ENCODE measurements at regions not wholly inside any gene's neighbourhood (a gene's known extent, or its start where the extent isn't known, plus 50 kb on each side); places are given as distances from the start of the nearest gene placed in this dataset.
"Not testable (repeated sequence)": the region's sequence is repeated elsewhere in the genome, so short reads cannot be mapped to it uniquely, and the experiment has no call there.

DNA sequence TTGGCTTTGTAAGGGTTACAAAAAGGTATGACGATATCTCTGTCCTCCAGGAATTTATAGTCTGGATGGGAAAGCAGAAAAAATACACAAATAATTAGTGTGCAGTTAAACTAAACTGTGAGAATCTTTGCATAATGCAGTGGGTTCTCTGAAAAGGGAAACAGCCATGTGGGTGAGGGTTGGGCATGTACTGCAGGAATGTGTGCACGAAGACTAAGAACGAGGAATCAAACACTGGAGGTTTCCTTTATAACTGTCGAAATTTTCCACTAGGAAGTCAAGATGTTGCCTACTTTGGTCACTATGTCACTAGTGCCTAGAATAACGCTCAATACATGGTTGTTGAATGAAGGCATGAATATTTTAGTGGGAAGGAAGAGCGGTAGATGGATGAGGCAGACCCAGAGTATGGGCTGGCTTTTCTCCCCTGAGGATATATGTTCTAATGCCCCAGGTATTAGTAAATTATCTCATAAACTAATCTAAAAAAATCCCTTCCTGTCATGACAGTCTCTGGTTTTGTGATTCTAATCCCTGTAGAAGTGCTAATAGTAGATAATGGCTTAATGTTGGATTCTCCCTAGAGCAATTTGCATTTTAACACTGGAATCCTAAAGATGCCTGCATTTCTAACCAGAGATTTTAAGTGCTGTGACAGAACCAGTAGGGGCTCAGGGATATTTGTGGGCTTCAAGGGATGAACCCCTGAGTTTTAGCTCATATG lies 227.3 kb downstream of the NMUR2 start:
- DNase-seq = no peak

DNA sequence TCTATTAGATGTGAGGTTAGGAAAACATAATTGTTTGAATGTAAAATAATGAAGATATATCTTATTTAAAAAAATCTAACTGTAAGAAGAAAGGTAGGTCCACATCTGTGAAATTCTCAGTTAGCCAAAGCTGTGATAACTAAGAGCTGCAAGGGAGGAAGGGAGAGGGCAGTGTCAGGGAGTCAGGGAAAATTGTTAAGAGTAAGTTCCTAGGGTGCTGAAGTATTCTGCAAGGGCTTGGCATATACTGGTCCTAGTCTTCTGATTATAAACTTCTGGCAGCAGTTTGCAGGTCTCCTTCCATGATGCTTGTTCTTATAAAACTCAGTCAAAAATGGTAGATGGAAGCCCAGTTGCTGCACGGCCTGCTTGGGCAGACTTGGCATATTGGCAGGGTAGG lies 233.2 kb downstream of the NMUR2 start:
- DNase-seq = no peak

DNA sequence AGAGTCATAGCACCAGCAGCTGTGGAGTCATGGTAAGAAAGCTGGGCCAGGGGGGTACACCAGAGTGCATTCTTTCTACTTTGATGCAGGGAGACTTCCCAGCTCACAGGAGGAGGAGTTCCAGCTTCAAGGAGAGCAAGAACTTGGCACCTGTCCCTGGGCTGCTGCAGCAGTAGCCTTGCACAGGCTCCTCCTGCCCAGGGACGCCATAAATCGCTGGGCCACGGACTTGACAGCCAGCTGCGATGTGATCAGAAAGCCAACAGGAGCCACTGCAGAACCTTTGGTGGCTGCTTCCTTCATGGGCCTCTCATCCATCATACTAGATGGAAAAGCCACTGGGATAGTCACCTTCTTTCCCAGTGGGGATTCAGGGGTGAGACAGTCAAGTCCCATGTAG lies 234.7 kb downstream of the NMUR2 start:
- DNase-seq = no peak

DNA sequence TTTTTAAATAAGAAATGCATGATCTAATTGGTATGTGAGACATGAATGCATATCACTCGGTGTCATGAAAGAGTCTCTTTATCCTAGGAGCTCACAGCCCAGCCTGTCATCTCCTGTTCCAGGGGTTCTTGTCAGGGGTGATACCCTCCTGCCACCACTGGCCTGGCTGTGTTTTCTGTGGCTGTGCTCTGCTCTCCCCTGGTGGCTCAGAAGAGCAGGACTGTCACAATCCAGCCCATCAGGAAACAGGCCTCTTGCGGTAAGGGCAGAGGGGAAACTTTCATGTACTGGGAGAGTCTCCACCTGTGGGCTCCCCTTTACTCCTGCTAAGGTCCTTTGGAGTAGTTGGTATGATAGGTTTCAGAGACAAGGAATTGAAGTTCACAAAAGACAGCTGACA lies 240.2 kb upstream of the GLRA1 start:
- DNase-seq = no peak

DNA sequence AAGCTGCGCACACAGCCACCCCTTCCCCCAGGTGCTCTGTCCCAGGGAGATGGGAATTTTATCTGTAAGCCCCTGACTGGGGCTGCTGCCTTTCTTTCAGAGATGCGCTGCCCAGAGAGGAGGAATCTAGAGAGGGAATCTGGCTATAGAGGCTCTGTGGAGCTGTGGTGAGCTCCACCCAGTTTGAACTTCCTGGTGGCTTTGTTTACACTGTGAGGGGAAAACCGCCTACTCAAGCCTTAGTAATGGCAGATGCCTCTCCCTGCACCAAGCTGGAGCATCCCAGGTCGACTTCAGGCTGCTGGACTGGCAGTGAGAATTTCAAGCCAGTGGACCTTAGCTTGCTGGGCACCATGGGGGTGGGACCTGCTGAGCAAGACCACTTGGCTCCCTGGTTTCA lies 235.2 kb upstream of the GLRA1 start:
- DNase-seq = not testable (repeated sequence)

DNA sequence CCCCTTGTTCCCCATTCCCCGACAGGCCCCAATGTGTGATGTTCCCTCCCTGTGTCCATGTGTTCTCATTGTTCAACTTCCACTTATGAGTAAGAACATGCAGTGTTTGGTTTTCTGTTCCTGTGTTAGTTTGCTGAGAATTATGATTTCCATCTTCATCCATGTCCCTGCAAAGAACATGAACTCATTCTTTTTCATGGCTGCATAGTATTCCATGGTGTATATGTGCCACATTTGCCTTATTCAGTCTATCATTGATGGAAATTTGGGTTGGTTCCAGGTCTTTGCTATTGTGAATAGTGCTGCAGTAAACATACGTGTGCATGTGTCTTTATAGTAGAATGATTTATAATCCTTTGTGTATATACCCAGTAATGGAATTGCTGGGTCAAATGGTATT lies 229.8 kb upstream of the GLRA1 start:
- DNase-seq = not testable (repeated sequence)

DNA sequence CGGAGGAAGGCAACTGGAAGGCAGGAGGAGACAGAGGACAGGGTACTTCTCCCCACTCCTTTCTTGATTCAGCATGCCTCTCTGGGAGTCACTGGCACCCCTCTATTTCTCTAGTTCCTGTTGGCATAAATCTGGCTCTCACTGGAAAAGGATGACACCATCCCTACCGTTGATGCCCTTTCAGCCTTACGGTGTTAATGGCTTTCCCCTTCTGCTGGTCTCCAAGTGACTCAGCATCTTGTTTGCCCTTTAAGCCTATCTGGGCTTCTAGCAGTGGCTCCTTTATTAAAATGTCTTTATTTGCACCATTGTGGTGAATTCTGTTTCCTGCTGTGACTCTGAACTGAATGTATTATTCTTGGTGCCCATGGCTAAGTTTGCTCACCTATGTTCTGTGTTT lies 227.3 kb upstream of the GLRA1 start:
- DNase-seq = no peak

DNA sequence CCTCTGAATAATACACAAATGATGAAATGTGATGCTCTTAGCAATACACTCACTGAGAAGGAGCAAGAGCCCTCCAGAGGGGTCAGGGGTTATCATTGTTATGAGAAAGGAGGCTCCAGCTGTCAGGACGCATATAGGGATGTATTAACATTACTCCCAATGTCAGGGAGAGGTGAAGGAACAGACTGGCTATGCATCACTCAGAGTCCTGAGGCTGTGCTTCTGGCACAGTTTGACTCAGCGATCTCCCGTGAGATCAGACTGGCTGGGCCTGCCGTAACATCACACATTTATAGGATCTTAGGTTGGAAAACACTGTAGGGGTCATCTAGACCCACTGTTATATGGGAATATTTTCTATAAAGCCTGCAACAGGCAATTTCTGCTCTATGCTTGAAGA lies 226.5 kb upstream of the GLRA1 start:
- no peak for DNase-seq

DNA sequence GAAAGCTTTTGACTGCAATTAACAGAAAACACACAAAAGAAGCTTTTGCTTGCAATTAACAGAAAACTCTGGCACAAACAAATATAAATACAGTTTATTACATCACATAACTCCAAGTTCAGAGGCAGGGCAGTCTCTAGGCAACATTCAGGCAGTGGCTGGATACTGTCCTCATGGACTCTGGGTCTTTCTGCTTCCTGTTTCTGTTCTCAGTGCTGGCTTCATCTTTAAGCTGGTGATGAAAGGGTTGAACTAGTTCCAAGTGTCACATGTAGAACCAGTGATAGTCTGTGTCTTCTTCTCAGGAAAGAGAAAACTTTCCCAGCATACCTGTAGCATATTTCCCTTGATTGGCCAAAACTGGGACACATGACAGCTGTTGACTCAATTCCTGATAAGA lies 222.6 kb upstream of the GLRA1 start:
- DNase-seq = no peak

DNA sequence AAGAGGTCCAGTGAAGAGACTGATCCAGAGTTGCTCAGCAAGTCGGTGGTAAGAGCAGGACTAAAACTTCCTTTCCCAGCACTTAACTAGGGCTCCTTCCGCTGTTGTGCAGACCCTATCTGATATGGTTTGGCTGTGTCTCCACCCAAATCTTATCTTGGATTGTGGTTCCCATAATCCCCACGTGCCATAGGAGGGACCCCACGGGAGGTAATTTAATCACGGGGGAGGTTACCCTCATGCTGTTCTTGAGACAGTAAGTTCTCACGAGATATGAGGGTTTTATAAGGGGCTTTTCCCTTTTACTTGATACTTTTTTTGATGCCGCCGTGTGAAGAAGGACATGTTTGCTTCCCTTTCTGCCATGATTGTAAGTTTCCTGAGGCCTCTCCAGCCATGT lies 221.9 kb upstream of the GLRA1 start:
- DNase-seq = no peak

DNA sequence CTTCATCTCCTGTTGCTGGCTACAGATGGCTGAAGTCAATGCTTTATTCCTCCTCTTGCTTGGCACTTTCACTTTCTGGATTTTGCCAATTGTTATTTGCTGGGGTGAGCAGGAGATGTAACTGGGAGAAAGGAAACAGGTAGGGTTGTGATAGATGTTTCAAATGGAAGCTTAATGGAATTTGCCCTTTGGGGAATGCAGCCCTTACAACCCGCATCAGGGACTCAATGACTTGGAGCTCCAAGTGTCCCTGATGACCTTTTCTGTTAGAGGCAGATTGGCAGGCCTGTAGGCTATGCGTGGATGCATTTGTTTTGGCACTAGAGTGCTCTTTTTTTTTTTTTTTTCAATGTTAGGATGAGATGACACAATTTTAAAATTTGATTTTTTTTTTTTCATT lies 219.9 kb upstream of the GLRA1 start:
- DNase-seq = no peak

DNA sequence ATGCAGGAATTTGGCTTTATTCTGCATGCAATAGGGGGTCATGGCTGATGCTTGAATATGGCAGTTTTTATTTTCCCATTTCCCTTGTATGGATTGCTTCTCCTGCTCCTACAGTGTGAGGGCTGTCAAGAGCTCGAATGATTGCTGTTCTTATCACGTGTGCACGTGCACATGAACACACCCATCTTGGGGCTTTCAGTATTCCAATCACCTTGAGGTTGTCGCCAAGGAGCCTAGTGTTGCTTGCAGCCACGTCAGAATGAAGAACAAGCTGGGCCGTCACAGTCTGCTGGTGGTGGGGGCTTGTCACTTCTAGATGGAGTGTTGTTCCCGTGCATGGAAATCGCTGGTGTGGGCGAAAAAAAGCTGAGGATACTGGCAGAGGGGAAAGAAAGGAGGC lies 219.4 kb upstream of the GLRA1 start:
- DNase-seq = no peak

DNA sequence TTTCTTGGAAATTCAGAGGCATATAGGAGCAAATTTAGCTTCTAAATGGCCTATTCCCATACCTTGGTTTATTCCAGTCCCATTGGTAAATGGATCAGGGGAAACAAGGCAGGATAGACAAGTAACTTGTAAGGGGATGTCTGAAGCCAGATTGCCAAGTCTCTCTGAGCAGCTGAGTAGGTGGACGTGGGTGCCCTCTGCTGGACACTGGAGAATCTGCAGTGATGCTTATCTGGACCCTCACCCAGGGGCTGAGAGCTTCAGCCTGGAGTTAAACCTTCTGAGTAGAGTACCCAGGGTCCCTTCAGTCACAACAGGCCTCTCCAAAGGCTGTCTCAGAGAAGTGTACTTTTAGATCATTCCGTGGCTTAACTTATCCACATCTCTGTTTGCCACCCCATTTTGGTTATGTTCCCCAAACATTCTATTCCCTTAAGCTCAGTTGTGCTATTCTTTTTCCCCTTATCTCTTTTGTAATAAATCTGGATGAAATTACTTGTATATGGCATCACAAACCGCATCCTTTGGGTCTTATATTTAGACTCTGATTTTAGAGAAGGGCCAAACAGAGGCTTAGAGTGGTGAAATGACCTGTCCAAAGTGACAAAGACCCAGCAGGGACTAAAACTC lies 218.3 kb upstream of the GLRA1 start:
- no peak for DNase-seq

DNA sequence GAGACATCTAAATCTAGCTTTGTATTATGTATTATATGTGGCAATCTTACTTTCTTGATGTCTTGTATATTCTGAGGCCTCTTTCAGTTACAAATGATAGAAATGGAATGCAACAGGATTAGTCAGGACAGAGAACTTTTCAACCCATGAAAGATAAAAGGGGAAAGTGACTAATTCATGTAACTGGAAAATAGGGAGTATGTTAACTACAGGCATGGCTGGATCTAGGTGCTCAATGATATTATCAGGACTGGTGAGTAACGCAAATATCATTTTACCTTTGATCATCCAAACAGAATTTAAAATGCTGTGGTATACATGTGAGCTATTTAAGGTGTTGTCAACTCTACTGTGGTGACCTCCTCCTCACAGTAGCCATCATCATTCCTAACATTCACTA lies 215.7 kb upstream of the GLRA1 start:
- DNase-seq = no peak

DNA sequence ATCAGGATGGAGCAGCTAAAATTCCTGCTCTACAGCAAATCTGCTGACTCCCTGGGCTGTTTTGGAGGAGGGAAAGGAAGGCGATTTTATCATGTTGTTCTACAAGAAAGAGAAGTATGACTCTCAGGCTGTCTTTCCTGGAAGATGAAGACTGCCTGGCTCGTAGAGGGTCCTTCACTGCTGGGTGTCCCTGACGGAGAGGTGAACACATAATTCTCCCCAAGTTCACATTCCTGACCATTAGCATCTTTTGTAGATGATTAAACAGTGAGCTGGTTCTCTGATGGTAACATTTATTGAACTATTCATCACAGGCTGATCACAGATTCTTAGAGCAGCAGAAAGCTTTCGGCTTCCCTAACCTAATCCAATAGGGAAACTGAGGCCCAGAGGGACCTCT lies 212.4 kb upstream of the GLRA1 start:
- no peak for DNase-seq

DNA sequence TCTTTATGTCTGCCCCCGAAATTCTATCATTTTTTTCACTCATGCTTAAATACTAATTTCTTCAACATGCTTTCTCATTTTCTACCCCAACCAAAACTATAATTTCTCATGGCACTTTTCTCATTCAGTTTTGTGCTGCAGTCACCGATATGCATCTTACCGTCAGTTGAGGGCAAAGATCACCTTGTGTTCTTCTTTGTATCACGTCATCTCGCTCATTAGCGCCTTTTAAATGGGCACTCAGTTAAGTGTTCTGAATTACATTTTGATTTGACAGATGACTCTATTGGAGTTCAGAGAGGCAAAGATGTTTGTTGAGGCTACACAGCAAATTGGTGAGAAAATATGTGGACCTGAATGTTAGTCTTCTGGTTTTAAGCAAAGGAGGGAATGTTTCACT lies 211.7 kb upstream of the GLRA1 start:
- DNase-seq = no peak

DNA sequence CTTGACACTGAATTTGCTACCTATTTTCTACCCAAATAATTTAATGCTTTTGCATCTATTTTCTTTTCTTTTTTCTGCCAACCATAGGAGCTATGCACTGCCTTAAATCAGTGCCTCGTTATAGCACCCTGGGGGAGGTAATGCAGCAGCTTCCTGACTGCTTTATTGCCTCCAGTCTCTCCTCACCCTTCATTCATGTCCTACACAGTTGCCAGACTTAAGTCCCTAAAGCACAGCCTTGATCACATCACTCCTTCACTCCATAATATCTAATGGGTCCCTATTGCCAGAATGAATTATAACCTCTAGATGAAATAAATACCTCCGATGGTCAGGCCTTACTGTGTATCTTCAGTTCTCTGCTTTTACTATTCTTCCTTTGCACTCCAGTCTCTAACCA lies 211.2 kb upstream of the GLRA1 start:
- DNase-seq = no peak

DNA sequence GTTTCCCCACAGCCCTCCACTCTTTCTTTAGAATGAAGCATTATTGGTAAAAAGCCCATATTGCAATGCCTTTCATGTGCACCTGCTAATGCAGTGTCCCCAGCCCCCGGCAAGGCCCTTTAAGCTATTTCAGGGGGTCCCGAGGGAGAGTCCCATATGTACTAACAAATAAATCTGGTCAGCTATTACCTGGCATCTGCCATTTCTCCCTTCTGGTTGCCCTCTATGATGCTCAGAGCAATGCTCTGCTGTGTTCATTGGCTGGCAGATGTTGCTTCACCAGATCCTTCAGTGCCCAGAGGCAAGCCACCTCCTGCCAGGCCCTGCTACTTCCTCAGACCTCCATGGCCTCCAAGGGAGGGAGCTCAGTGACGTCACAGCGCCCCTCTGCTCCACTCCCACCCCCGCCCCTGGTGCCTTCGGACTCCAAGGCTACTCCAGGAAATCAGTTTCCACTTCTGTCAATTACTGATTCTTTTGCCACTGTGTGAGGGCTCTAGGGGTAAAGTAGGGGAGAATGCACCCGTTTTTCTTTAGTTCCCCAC lies 201.1 kb upstream of the GLRA1 start:
- DNase-seq = no peak

DNA sequence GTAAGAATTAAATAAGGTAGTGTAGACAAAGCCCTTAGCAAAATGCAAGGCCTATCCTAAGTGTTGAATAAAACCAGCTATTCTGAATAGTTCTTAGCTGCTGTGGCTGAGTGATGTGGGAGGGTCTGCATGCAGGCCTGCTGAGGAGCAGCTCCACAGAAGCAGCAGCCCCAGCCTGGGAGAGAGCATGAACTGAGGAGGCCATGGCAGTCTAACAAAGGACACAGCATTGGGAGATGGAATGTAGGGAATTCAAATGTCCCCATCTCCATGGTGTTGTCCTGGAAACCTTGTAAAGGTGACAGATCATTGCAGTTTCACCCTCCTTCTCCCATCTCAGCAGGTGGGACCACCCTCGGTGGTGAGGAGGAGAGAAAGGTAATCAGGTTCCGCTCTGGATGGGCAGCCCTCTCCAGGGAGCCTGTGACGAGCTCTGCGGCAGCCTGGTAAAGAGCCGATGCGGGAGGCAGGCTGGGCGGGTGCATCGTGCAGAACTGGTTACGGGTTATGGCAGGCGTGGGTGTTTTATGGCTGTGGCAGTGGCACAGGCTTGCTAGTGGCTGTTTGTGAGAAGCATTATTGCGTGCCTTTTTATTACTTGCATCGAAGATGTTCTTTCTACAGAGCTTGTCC lies 199.9 kb upstream of the GLRA1 start:
- DNase-seq = no peak

DNA sequence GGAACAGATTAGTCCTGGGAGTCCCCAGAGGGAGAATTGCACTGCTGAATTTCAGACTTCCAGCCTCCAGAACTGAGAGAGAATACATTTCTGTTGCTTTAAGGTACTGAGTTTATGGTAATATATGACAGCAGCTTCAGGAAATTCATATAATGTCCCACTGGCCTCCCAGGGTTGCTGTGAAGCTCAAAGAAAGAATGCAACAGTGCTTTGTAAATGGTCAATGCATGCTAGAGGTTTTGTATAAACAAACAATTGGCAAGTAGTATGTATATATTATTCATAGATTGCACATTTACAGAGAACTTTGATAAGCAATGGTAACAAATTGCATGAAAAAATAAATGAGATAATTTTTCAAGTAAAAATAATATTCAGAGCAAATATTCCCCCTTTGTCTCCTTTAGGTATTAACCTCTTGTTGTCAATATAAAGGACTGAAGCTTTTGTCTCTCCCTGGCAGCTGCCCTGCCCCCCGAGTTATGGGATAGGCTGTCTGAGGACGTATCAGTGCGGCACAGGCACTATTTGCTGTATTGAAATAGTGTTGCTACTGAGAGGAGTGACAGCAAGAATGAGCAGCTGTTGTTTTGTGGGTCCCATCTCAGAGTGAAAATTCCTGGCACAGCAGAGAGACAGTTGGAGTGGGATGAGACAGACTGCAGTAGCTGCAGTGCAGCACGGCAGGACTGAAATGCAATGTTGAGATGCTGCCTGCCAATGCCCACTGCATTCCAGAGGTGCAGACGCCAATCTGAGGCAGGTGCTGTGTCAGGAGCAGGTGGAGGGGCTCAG lies 194.2 kb upstream of the GLRA1 start:
- no peak for DNase-seq

DNA sequence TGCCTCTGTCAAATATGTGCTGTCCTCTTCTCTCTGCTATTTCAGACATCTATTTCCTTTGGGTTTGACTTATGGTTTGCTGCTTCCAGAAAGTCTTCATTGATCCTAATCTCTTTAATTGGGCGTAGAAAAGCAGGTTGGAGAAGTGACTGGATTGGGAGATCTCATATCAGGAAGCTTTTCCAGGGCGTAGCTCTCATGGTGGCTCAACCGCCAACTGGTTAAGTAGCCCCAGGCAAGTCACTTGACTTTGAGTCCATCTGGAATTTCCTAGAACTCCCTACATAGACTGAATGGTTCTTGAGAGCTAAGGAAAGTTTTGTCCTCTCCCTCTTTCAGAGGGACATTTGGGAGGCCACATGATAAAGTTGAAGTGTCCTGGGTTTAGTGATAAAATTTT lies 192.3 kb upstream of the GLRA1 start:
- DNase-seq = no peak

DNA sequence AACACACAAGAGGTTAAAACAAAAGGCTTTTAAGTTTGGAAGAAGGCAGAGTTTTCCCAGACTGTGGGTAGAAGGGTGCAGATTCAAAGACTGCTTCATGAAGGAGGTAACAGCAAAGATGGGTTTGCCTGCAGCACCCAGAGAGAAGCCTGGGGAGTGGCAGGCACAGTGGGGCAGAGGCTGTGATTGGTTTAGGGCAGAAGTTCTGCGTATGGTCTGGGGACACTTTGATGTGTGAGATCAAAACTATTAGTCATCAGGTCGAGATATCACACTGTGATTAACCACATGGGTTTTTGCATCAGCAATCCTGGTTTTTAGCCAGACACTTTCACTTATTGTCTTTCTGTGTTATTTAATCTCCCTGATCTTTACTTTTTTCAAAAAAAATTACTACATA lies 188.8 kb upstream of the GLRA1 start:
- DNase-seq = no peak

DNA sequence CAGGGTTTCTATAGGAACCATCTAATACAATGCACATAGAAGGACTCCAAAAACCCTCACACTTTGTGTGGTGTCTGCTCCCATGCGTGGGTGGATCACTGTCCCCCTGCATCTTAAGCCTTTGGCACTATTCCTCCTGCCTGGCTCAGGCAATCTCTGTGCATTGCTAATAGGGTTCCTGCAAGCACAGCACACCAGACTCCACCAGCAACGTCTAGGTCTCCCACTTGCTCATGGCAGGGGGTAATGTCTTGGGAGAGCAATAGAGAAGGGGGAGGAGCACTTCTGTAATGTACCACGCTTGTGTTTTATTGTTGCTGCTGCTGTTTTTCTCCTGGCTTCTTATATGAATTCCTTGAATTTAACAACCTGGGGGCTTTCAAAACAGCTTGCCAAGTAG lies 182.6 kb upstream of the GLRA1 start:
- DNase-seq = no peak

DNA sequence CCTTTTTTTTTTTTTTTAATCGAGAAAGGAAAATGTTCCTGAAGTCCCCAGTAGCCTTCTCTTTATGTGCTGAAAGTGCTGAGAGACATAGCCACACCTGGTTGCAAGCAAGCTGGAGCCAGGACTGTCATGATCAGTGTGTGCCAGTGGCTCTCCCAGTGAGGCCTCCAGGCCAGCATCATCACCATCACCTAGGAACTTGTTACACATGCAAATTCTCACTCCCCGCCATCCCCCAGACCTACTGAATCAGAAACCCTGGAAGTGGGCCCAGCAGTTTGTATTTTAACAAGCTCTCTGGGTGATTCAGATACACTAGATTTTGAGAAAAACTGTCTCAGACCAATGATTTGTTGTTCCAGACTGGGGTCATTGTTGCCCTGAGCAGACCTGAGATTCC lies 181.9 kb upstream of the GLRA1 start:
- no peak for DNase-seq

Data from NCI-H446 treated with DMSO at 0.1 percent for 48 hours (cell line).